HG03159 (cell line): ENCODE measurements at regions not wholly inside any gene's neighbourhood (a gene's known extent, or its start where the extent isn't known, plus 50 kb on each side); places are given as distances from the start of the nearest gene placed in this dataset.
A peak's percentile ranks its signal among the peaks of the same experiment; 100 is the strongest.
"Not testable (repeated sequence)": the region's sequence is repeated elsewhere in the genome, so short reads cannot be mapped to it uniquely, and the experiment has no call there.

ENCODE experiments used
- ATAC-seq: cut with Tn5 transposase; IDR thresholded peaks from one replicate; pipeline ENCODE4 v1.9.1; 2021; ENCODE audit warnings: mild to moderate bottlenecking, moderate library complexity; ENCODE audit not compliant: unreplicated experiment

GRCh38 chr10:7070950-7071349, 339.9 kb downstream of the SFMBT2 start:
- ATAC-seq, result no peak

- no peak for ATAC-seq
Measured at GRCh38 chr10:7069706-7070105, 341.1 kb downstream of the SFMBT2 start.

- no peak for ATAC-seq
Measured at GRCh38 chr10:7056216-7056615, 354.6 kb downstream of the SFMBT2 start.

- ATAC-seq, result peak; percentile 54
Measured at GRCh38 chr10:7054915-7055314, 355.9 kb downstream of the SFMBT2 start.

- ATAC-seq, result no peak
Measured at GRCh38 chr10:7053195-7053594, 357.6 kb downstream of the SFMBT2 start.

GRCh38 chr10:7050024-7050423, 360.8 kb downstream of the SFMBT2 start:
- ATAC-seq, result not testable (repeated sequence)

- ATAC-seq, result no peak
Measured at GRCh38 chr10:7048061-7048460, 362.8 kb downstream of the SFMBT2 start.

GRCh38 chr10:7046615-7047014, 364.2 kb downstream of the SFMBT2 start:
- ATAC-seq, result peak; percentile 72

GRCh38 chr10:7045891-7046599, 364.8 kb downstream of the SFMBT2 start:
- ATAC-seq, result peak; percentile 73

- no peak for ATAC-seq
Measured at GRCh38 chr10:7043055-7043653, 367.7 kb downstream of the SFMBT2 start.

GRCh38 chr10:7042419-7043054, 368.3 kb downstream of the SFMBT2 start:
- ATAC-seq, result no peak

- no peak for ATAC-seq
Measured at GRCh38 chr10:7042000-7042399, 368.8 kb downstream of the SFMBT2 start.

GRCh38 chr10:7040681-7041080, 370.2 kb downstream of the SFMBT2 start:
- ATAC-seq, result no peak

- no peak for ATAC-seq
Measured at GRCh38 chr10:7039859-7040258, 371.0 kb downstream of the SFMBT2 start.

- no peak for ATAC-seq
Measured at GRCh38 chr10:7038416-7038815, 372.4 kb downstream of the SFMBT2 start.

GRCh38 chr10:7037434-7037833, 373.4 kb downstream of the SFMBT2 start:
- ATAC-seq, result not testable (repeated sequence)

GRCh38 chr10:7036951-7037350, 373.9 kb downstream of the SFMBT2 start:
- no peak for ATAC-seq

- ATAC-seq, result no peak
Measured at GRCh38 chr10:7035126-7035761, 375.6 kb downstream of the SFMBT2 start.

GRCh38 chr10:7033031-7033430, 377.8 kb downstream of the SFMBT2 start:
- no peak for ATAC-seq

GRCh38 chr10:7030134-7030855, 380.5 kb downstream of the SFMBT2 start:
- ATAC-seq, result no peak

GRCh38 chr10:7029672-7030071, 381.2 kb downstream of the SFMBT2 start:
- ATAC-seq, result no peak
